NB4 (cell line): ENCODE measurements at regions not wholly inside any gene's neighbourhood (a gene's known extent, or its start where the extent isn't known, plus 50 kb on each side); places are given as distances from the start of the nearest gene placed in this dataset.

Source experiments
- POLR2A ChIP-seq: IDR thresholded peaks from 2 replicates; pipeline ENCODE4 v1.6.1; 2011; ENCODE audit warnings: mild to moderate bottlenecking; ENCODE audit not compliant: insufficient read length; ENCODE audit errors: extremely low read depth
- TF ChIP-seq, protein P1 (sequence below): IDR thresholded peaks from one replicate; pipeline ENCODE4 v1.5.1; 2012; ENCODE audit warnings: low read depth, low read length
- TF ChIP-seq, protein P2 (sequence below): IDR thresholded peaks from 2 replicates; pipeline ENCODE4 v1.6.1; 2011; ENCODE audit warnings: low read depth, low read length

DNA sequence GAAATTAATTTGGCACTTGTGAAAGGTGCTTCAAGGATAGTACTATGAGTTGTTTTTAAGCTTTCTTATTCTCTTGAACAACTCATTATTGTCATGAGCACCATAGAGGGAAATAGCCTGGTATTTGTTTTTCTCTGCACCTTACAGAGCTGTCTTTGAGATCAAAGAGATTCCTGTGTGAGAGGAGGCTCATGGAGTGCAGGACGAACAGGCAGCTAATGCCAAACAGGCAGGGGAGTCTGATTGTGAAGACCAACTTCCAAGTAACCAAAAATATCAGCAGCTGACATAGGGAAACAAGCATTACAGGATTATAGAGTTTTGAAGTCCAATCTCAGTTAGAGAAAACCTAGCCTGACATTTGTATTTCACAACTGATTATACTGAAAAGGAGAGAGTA, 110.6 kb upstream of the TENT5A start:
- no peak for TF ChIP-seq POLR2A
- TF ChIP-seq, protein P1, sequence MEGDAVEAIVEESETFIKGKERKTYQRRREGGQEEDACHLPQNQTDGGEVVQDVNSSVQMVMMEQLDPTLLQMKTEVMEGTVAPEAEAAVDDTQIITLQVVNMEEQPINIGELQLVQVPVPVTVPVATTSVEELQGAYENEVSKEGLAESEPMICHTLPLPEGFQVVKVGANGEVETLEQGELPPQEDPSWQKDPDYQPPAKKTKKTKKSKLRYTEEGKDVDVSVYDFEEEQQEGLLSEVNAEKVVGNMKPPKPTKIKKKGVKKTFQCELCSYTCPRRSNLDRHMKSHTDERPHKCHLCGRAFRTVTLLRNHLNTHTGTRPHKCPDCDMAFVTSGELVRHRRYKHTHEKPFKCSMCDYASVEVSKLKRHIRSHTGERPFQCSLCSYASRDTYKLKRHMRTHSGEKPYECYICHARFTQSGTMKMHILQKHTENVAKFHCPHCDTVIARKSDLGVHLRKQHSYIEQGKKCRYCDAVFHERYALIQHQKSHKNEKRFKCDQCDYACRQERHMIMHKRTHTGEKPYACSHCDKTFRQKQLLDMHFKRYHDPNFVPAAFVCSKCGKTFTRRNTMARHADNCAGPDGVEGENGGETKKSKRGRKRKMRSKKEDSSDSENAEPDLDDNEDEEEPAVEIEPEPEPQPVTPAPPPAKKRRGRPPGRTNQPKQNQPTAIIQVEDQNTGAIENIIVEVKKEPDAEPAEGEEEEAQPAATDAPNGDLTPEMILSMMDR, result no peak
- TF ChIP-seq, protein P2, sequence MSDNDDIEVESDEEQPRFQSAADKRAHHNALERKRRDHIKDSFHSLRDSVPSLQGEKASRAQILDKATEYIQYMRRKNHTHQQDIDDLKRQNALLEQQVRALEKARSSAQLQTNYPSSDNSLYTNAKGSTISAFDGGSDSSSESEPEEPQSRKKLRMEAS, result no peak
